ENCODE measurements at regions not wholly inside any gene's neighbourhood (a gene's known extent, or its start where the extent isn't known, plus 50 kb on each side); places are given as distances from the start of the nearest gene placed in this dataset.

DNA sequence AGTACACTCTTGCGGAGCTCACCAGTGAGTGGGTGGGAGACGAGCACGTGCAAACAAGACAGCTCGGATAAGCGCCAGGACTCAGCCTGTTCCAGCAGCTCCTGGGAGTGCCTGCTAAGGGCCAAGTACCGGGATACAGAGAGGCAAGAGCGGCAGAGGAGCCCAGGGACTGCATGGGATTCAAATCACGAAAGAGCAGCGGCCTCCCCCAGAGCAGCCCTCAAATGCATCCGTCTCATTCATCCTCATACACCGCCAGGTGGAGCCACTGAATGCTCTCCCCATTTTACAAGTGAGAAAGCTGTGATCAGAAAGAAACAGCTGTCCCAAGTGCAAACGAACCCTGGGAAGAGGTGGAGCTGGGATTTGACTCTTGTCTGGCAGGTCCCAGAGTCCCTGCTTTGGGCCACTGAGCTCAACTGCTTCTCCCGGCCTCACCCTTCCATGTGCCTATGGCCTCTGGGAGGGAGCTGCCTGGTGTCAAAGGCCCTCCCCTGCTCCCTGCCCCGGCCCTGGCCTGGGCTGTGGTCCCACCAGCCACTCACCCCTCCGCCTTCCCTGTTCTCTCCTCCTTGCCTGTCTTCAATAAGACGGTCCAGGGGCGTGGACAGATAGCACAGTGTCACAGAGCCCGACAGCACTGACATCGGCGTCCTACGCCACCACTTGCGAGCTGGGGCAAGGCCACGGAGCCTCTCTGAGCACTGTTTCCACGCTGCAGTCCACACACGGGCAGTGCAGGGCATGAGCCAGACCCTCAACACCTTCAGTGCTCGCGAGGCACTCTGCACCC lies 72.8 kb upstream of the TAF1B start:
- TF ChIP-seq, protein P1, sequence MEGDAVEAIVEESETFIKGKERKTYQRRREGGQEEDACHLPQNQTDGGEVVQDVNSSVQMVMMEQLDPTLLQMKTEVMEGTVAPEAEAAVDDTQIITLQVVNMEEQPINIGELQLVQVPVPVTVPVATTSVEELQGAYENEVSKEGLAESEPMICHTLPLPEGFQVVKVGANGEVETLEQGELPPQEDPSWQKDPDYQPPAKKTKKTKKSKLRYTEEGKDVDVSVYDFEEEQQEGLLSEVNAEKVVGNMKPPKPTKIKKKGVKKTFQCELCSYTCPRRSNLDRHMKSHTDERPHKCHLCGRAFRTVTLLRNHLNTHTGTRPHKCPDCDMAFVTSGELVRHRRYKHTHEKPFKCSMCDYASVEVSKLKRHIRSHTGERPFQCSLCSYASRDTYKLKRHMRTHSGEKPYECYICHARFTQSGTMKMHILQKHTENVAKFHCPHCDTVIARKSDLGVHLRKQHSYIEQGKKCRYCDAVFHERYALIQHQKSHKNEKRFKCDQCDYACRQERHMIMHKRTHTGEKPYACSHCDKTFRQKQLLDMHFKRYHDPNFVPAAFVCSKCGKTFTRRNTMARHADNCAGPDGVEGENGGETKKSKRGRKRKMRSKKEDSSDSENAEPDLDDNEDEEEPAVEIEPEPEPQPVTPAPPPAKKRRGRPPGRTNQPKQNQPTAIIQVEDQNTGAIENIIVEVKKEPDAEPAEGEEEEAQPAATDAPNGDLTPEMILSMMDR (IDR thresholded peaks at IDR 0.05), result peak in 5 of 7 experiments; percentile 23 to 60 (median 40)
- no peak for TF ChIP-seq EP300 (IDR thresholded peaks at IDR 0.05)
- no peak for TF ChIP-seq POLR2A (IDR thresholded peaks at IDR 0.05)
- TF ChIP-seq POLR2AphosphoS5 (IDR thresholded peaks at IDR 0.05), result no peak

Data from stomach (tissue), 4 donors.